Adipocyte (in vitro differentiated cells): ENCODE measurements at regions not wholly inside any gene's neighbourhood (a gene's known extent, or its start where the extent isn't known, plus 50 kb on each side); places are given as distances from the start of the nearest gene placed in this dataset.
"Not testable (repeated sequence)": the region's sequence is repeated elsewhere in the genome, so short reads cannot be mapped to it uniquely, and the experiment has no call there.

Experiments
- DNase-seq: peaks from one replicate; pipeline ENCODE4 v3.0.0-alpha.2; 2015; ENCODE audit warnings: low read depth
- H3K27me3 ChIP-seq: replicated peaks from 2 replicates; pipeline ENCODE4 v1.7.0; 2013; ENCODE audit warnings: mild to moderate bottlenecking, low read length, moderate library complexity; ENCODE audit not compliant: control insufficient read depth, insufficient read depth
- H3K36me3 ChIP-seq: 2 replicates; pipeline ENCODE4 v1.7.0; 2013; ENCODE audit warnings: low read length, mild to moderate bottlenecking, moderate library complexity; ENCODE audit not compliant: control insufficient read depth, insufficient read depth, severe bottlenecking
- H3K4me1 ChIP-seq: 2 replicates; pipeline ENCODE4 v1.7.0; 2013; ENCODE audit warnings: mild to moderate bottlenecking, low read length, moderate library complexity; ENCODE audit not compliant: control insufficient read depth, insufficient read depth
- H3K4me3 ChIP-seq: 2 replicates; pipeline ENCODE4 v1.7.0; 2013; ENCODE audit warnings: mild to moderate bottlenecking, low read length, moderate library complexity
- H3K9ac ChIP-seq: 2 replicates; pipeline ENCODE4 v1.7.0; 2013; ENCODE audit warnings: mild to moderate bottlenecking, low read length, moderate library complexity
- H3K9me3 ChIP-seq: 2 replicates; pipeline ENCODE4 v1.7.0; 2013; ENCODE audit warnings: mild to moderate bottlenecking, low read length, moderate library complexity; ENCODE audit not compliant: control insufficient read depth

- Histone ChIP-seq H3K9me3 (no peaks in the 10 kb centered on the region), H3K9ac (no peak overlapping the region)
- no peak for DNase-seq
These were observed 330.0 kb downstream of the TLL1 start for GRCh38 chr4:166202991-166203390.

GRCh38 chr4:166212326-166212725 lies 339.3 kb downstream of the TLL1 start:
- H3K27me3 ChIP-seq, H3K4me1 ChIP-seq, H3K4me3 ChIP-seq, H3K36me3 ChIP-seq, DNase-seq, H3K9ac ChIP-seq: not testable (repeated sequence)
- H3K9me3 ChIP-seq: peaks cover 21% of the 10 kb centered on the region

More at GRCh38 chr4:166202991-166203390, 330.0 kb downstream of the TLL1 start:
- H3K4me1 ChIP-seq: no peaks in the 10 kb centered on the region
- H3K36me3 ChIP-seq: no peaks in the 10 kb centered on the region
- peaks cover 4% of the 10 kb centered on the region for H3K27me3 ChIP-seq
- no peak overlapping the region for H3K4me3 ChIP-seq

- Histone ChIP-seq H3K9me3 (no peaks in the 10 kb centered on the region), H3K36me3 (no peaks in the 10 kb centered on the region), H3K9ac (no peak overlapping the region), H3K4me1 (no peaks in the 10 kb centered on the region), H3K27me3 (no peaks in the 10 kb centered on the region), H3K4me3 (no peak overlapping the region)
- DNase-seq: no peak
These were observed 349.2 kb downstream of the TLL1 start for GRCh38 chr4:166222271-166222670.

GRCh38 chr4:166228112-166228511 lies 355.1 kb downstream of the TLL1 start:
- Histone ChIP-seq H3K36me3 (no peaks in the 10 kb centered on the region), H3K4me3 (no peak overlapping the region), H3K4me1 (no peaks in the 10 kb centered on the region), H3K27me3 (no peaks in the 10 kb centered on the region), H3K9me3 (no peaks in the 10 kb centered on the region), H3K9ac (no peak overlapping the region)
- DNase-seq: no peak

GRCh38 chr4:166229799-166230198 lies 356.8 kb downstream of the TLL1 start:
- no peak for DNase-seq
- H3K9ac ChIP-seq: no peak overlapping the region
- H3K4me1 ChIP-seq: no peaks in the 10 kb centered on the region
- H3K27me3 ChIP-seq: no peaks in the 10 kb centered on the region
- H3K36me3 ChIP-seq: no peaks in the 10 kb centered on the region
- H3K4me3 ChIP-seq: no peak overlapping the region
- H3K9me3 ChIP-seq: no peaks in the 10 kb centered on the region

GRCh38 chr4:166230841-166231240 lies 357.8 kb downstream of the TLL1 start:
- no peak overlapping the region for H3K9ac ChIP-seq
- no peak overlapping the region for H3K4me3 ChIP-seq
- H3K9me3 ChIP-seq: no peaks in the 10 kb centered on the region
- H3K27me3 ChIP-seq: no peaks in the 10 kb centered on the region
- no peaks in the 10 kb centered on the region for H3K36me3 ChIP-seq
- no peaks in the 10 kb centered on the region for H3K4me1 ChIP-seq
- peak; percentile 33 for DNase-seq

- H3K36me3 ChIP-seq: no peaks in the 10 kb centered on the region
- no peak overlapping the region for H3K9ac ChIP-seq
- H3K9me3 ChIP-seq: no peaks in the 10 kb centered on the region
- no peak overlapping the region for H3K4me3 ChIP-seq
- DNase-seq: no peak
- no peaks in the 10 kb centered on the region for H3K27me3 ChIP-seq
- H3K4me1 ChIP-seq: no peaks in the 10 kb centered on the region
These were observed 366.3 kb downstream of the TLL1 start for GRCh38 chr4:166239354-166239753.

- H3K27me3 ChIP-seq: no peaks in the 10 kb centered on the region
- H3K9me3 ChIP-seq: no peaks in the 10 kb centered on the region
- no peaks in the 10 kb centered on the region for H3K4me1 ChIP-seq
- H3K4me3 ChIP-seq: no peak overlapping the region
- no peaks in the 10 kb centered on the region for H3K36me3 ChIP-seq
- DNase-seq: peak; percentile 42
- no peak overlapping the region for H3K9ac ChIP-seq
These were observed 379.7 kb downstream of the TLL1 start for GRCh38 chr4:166252487-166253402.

- Histone ChIP-seq H3K4me3 (no peak overlapping the region), H3K9ac (no peak overlapping the region), H3K27me3 (no peaks in the 10 kb centered on the region), H3K36me3 (no peaks in the 10 kb centered on the region), H3K9me3 (no peaks in the 10 kb centered on the region), H3K4me1 (no peaks in the 10 kb centered on the region)
- no peak for DNase-seq
These were observed 384.2 kb downstream of the TLL1 start for GRCh38 chr4:166257276-166257675.

- no peaks in the 10 kb centered on the region for H3K4me1 ChIP-seq
- no peak overlapping the region for H3K9ac ChIP-seq
- H3K4me3 ChIP-seq: no peak overlapping the region
- no peaks in the 10 kb centered on the region for H3K36me3 ChIP-seq
- no peak for DNase-seq
- H3K9me3 ChIP-seq: no peaks in the 10 kb centered on the region
- no peaks in the 10 kb centered on the region for H3K27me3 ChIP-seq
These were observed 384.9 kb downstream of the TLL1 start for GRCh38 chr4:166257891-166258290.

- Histone ChIP-seq H3K9ac (no peak overlapping the region), H3K36me3 (no peaks in the 10 kb centered on the region), H3K9me3 (no peaks in the 10 kb centered on the region), H3K27me3 (no peaks in the 10 kb centered on the region), H3K4me1 (no peaks in the 10 kb centered on the region), H3K4me3 (no peak overlapping the region)
- no peak for DNase-seq
These were observed 386.0 kb downstream of the TLL1 start for GRCh38 chr4:166259081-166259480.
